ENCODE measurements at regions not wholly inside any gene's neighbourhood (a gene's known extent, or its start where the extent isn't known, plus 50 kb on each side); places are given as distances from the start of the nearest gene placed in this dataset.
A peak's percentile ranks its signal among the peaks of the same experiment; 100 is the strongest.

GRCh38 chr4:30879855-30880598, 159.9 kb downstream of the PCDH7 start:
- no peak for FAIRE-seq

- FAIRE-seq = no peak
Measured at GRCh38 chr4:30881985-30882384, 161.8 kb downstream of the PCDH7 start.

- no peak for FAIRE-seq
Measured at GRCh38 chr4:30882443-30882842, 162.3 kb downstream of the PCDH7 start.

- FAIRE-seq = no peak
Measured at GRCh38 chr4:30882995-30883675, 163.0 kb downstream of the PCDH7 start.

DNA sequence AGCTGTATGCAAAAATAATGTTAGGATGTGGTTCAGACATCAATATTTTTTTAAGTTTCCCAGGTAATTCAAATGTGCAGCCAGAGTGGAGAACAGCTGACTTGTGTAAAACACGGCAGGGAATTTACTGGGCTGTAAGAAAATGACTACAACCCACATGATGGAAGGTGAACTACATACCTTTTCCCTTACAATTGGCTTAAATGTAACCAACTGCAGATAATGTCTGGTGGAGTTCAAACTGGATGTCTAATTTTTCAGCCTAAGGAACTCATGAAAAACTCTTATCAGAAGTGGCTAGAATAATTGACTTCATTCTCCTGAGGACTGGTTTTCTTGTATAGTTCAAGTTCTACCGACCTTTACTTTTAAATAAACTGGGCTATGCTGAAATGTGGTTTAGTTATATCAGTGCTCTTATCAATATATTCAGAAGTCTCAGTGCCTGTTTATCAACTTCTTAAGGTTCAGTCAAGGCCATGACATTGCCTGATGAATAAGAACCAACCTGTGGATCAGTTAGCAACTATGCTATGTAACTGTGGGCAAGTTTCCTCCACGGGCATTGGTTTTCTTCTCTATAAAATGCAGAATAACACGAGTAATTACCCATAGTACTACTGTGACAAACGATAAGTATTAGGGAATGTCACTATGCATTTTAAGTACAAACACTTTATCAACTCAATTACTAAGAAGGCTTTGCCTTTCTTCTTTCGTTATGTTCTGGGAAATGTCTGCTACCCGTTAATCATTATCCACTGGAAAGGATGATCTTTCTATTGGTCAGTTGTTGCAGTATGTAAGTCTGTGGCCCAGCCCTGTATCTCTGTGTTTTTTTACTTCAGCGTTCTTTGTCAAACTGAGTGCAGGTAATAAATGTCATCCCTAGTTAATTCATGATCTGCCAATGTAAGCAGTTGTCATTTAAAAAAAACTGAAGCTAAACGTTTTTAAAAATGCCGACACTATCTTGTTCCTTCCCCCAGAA, 181.6 kb downstream of the PCDH7 start:
- FAIRE-seq = no peak

DNA sequence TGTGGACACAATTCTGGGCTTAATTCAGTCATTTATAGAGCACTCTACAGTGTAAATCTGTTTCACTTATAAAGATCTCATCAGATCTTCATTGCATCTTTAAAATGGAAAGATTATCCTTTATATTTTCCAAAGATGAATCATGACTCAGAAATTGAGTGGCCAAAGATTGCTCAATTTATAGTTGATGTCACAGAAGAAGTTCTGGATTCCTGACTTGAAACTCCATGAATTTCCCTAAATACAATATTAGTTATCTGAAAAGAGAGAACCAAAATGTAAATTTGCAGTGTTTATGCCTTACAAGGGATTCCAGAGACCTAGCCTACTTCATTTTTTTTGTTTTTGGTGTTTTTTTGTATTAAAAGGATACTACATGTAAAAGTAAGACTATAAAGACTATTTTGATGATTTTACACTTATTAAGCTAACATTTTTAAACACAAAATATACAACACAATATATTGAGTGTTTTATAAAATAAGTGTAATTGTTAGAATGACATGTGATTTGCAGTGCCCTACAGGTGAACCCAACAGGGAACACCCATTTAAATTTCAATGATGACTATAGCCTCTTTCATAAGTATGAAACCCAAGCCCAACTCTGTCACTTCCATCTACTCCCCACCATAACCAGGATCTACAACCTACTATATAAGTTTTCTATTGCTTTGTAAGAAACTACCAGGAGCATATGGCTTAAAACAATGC, 183.5 kb downstream of the PCDH7 start:
- no peak for FAIRE-seq

DNA sequence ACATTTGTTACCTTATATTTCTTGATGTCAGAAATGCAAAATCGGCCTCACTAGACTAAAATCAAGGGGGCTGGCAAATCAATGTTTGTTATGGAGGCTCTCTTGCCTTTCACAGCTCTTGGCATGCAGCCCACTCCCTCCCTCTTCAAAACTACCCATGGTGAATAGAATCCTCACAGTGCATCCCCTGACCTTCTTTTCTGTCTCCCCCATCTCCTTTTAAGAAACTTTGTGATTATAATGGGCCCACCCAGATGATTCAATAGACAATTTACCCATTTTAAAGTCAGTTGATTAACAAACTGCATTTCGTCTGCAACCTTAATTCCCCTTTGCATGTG, 184.0 kb downstream of the PCDH7 start:
- FAIRE-seq = no peak

GRCh38 chr4:30904588-30904987, 184.4 kb downstream of the PCDH7 start:
- FAIRE-seq = no peak

DNA sequence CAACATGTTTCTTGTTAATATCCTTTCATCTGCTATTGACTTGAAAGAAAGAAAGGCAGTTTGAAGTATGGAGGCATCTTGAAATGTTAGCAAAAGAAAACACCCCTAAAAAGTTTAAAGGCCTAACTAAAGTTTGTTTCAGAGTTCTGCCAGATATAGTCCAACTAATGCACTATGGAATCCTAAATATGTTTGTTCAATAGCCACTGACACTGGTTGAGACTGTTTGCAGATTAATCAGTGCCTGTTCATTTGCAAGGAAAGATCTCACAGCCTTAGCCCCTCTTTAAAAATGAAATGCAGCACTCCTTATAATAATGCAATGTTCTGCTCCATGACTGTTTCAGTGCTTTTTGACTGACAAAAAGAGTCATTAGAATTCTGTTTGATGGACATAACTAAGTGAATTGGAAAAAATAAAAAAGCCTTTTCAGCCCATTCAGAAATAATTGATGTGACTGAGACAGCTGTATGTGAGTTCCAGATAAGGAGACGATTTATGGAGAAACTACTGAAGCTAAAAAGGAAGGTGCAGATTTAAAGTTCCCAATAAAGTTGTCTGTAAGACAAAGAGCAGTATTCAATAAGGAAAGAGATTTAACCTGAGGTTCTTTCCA, 192.0 kb downstream of the PCDH7 start:
- no peak for FAIRE-seq

DNA sequence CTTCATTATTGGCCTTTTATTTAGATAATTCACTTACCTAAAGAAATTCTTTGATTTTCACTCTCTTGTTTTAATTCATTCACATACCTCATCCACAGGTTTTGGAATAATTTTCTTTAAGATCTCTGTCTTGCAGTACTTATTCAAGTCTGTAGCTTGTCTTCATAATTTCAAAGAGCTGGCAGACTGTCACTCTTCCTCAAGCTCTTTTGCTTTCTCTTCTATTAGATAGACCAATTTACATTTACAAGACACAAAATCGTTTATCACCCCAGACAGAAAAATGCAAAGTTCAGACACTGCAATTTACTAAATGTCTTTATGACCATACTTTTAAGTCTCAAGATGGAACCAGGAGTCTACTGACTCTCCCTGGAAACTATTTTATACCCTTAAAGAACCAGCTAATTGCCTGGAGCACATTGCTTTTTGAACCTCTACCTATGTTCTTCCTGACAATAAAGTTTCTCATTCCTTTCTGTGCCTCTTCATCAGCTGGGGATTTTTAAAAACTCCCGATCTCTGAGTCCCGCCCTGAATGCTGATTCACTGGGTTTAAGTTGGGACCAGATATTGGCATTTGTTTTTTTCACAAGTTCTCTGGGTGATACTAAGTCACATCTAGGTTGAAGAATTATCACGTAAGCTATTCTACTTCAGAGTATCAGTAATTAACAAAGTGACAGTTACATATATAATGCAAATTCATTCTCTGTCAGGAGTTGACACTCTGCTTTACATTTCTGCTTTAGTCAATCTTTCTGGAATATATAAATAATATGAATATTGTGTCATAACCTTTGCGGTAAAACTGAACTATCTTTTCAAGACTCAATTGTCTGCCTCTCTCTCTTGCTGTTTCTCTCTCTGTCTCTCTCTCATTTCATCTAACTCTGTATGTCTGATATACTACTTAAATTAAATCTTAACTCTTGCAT, 196.4 kb downstream of the PCDH7 start:
- FAIRE-seq = no peak

GRCh38 chr4:30917946-30918345, 197.8 kb downstream of the PCDH7 start:
- FAIRE-seq = peak; percentile 4

GRCh38 chr4:30919458-30919857, 199.3 kb downstream of the PCDH7 start:
- FAIRE-seq = no peak

DNA sequence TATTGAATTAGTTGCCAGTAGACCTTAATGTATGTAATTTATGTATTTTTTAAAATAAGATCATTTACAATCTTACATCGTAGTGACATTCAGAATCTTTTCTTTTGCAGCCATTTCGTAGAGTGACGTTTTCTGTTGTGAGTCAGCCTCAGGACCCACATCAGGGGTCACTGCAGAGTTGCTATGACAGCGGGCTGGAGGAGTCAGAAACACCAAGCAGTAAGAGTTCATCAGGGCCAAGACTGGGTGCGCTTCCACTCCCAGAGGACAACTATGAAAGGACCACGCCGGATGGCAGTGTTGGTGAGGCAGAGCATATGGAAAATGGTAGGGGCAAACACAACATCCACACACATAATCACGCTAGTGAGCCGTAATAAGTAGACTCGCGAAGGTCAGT, 199.9 kb downstream of the PCDH7 start:
- FAIRE-seq = no peak

- FAIRE-seq = no peak
Measured at GRCh38 chr4:30922625-30923024, 202.5 kb downstream of the PCDH7 start.

DNA sequence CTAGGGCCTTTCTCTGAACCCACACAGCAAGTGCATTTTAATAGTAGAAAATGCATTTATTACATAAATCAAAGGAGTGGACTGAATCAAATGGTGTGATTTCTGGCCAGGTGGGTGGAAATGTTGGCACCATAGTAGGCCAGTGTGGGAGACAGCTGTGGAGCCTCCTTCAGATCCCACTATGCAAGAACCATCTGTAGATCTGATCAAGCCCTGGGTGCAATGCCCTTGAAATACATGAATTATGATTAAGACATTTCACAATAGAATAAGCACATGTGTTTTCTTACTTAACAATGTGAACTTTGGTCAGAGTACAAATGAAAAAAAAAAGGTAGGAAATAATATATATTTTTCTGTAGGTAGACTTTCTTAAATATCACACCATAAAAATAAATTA, 204.3 kb downstream of the PCDH7 start:
- no peak for FAIRE-seq

- FAIRE-seq = no peak
Measured at GRCh38 chr4:30929649-30930048, 209.5 kb downstream of the PCDH7 start.

GRCh38 chr4:30930276-30930675, 210.1 kb downstream of the PCDH7 start:
- FAIRE-seq = no peak

GRCh38 chr4:30932581-30932980, 212.4 kb downstream of the PCDH7 start:
- no peak for FAIRE-seq

DNA sequence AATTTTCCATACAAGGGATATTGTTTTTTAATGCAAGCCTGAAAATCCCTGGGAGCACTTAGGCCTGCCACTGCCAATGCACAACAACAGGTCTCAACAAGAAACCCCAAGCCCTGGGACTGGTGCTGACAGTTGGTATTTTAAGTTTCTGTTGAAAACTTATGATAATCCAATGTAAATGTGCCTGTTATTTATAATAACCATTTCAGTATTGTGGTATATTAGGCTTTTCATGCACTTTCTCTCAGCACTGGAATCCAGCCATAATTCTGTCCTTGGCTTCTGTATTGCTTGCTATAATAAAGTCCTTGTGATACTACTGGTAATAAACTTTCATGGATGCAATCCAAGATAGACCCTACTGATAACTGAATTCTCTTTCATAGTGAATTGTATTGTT, 218.9 kb downstream of the PCDH7 start:
- no peak for FAIRE-seq

GRCh38 chr4:30939684-30940083, 219.5 kb downstream of the PCDH7 start:
- no peak for FAIRE-seq

DNA sequence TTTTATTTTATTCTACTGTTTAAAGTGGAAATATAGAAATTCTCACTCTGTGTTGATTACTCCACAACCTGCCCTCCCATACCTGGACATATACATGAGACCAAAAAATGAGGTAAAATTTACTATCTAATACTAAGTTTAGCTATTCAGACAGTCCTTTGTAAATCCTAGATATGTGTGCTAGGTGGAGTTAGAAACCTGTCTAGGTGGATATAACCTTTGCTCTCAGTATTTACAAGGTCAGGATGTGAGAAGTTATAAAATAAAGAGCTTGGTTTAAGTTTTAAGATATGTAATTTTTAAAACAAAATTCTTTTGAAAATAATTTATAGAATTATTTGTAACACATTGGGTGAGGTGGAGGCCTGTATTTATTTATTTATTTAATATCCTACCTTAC, 221.5 kb downstream of the PCDH7 start:
- FAIRE-seq = no peak

Measured in endometrium (tissue), 2 donors.